ENCODE measurements at regions not wholly inside any gene's neighbourhood (a gene's known extent, or its start where the extent isn't known, plus 50 kb on each side); places are given as distances from the start of the nearest gene placed in this dataset.

GRCh38 chr2:78564666-78565065 is 460.8 kb upstream of the REG3G start:
- no peaks in the 10 kb centered on the region for H3K4me1 ChIP-seq
- H3K4me3 ChIP-seq = no peak overlapping the region
- no peaks in the 10 kb centered on the region for H3K27me3 ChIP-seq

GRCh38 chr2:78568782-78569373 is 456.6 kb upstream of the REG3G start:
- no peak overlapping the region for H3K27ac ChIP-seq
- no peaks in the 10 kb centered on the region for H3K4me1 ChIP-seq
- H3K36me3 ChIP-seq = no peaks in the 10 kb centered on the region
- no peak overlapping the region for H3K4me3 ChIP-seq
- TF ChIP-seq CTCF (IDR thresholded peaks at IDR 0.05) (no peak), POLR2A (IDR thresholded peaks at IDR 0.05) (no peak)
- H3K9me3 ChIP-seq = no peaks in the 10 kb centered on the region
- DNase-seq = no peak
- no peaks in the 10 kb centered on the region for H3K27me3 ChIP-seq

More at GRCh38 chr2:78564666-78565065, 460.8 kb upstream of the REG3G start:
- TF ChIP-seq CTCF (IDR thresholded peaks at IDR 0.05) (no peak), POLR2A (IDR thresholded peaks at IDR 0.05) (no peak)
- no peak for DNase-seq
- Histone ChIP-seq H3K36me3 (no peaks in the 10 kb centered on the region), H3K27ac (no peak overlapping the region), H3K9me3 (no peaks in the 10 kb centered on the region)

- TF ChIP-seq POLR2A (IDR thresholded peaks at IDR 0.05) = no peak
- no peak for TF ChIP-seq CTCF (IDR thresholded peaks at IDR 0.05)
- Histone ChIP-seq H3K36me3 (no peaks in the 10 kb centered on the region), H3K9me3 (no peaks in the 10 kb centered on the region), H3K27me3 (no peaks in the 10 kb centered on the region), H3K27ac (no peak overlapping the region), H3K4me3 (no peak overlapping the region), H3K4me1 (no peaks in the 10 kb centered on the region)
- no peak for DNase-seq
Observed at GRCh38 chr2:78576409-78576808, 449.1 kb upstream of the REG3G start.

- no peak overlapping the region for H3K27ac ChIP-seq
- no peaks in the 10 kb centered on the region for H3K27me3 ChIP-seq
- TF ChIP-seq POLR2A (IDR thresholded peaks at IDR 0.05) (no peak), CTCF (IDR thresholded peaks at IDR 0.05) (no peak)
- no peaks in the 10 kb centered on the region for H3K4me1 ChIP-seq
- H3K4me3 ChIP-seq = no peak overlapping the region
- H3K36me3 ChIP-seq = no peaks in the 10 kb centered on the region
- no peaks in the 10 kb centered on the region for H3K9me3 ChIP-seq
- DNase-seq = no peak
Observed at GRCh38 chr2:78585871-78586270, 439.6 kb upstream of the REG3G start.

GRCh38 chr2:78586316-78586715 is 439.2 kb upstream of the REG3G start:
- Histone ChIP-seq H3K27me3 (no peaks in the 10 kb centered on the region), H3K9me3 (no peaks in the 10 kb centered on the region), H3K4me3 (no peak overlapping the region), H3K36me3 (no peaks in the 10 kb centered on the region), H3K4me1 (no peaks in the 10 kb centered on the region), H3K27ac (no peak overlapping the region)
- no peak for TF ChIP-seq CTCF (IDR thresholded peaks at IDR 0.05)
- no peak for TF ChIP-seq POLR2A (IDR thresholded peaks at IDR 0.05)
- no peak for DNase-seq

- Histone ChIP-seq H3K27ac (no peak overlapping the region), H3K27me3 (no peaks in the 10 kb centered on the region), H3K4me1 (no peaks in the 10 kb centered on the region), H3K9me3 (no peaks in the 10 kb centered on the region), H3K4me3 (no peak overlapping the region), H3K36me3 (no peaks in the 10 kb centered on the region)
- no peak for DNase-seq
- TF ChIP-seq POLR2A (IDR thresholded peaks at IDR 0.05) (no peak), CTCF (IDR thresholded peaks at IDR 0.05) (no peak)
Observed at GRCh38 chr2:78589871-78590270, 435.6 kb upstream of the REG3G start.
